H9 (cell line): ENCODE measurements at regions not wholly inside any gene's neighbourhood (a gene's known extent, or its start where the extent isn't known, plus 50 kb on each side); places are given as distances from the start of the nearest gene placed in this dataset.

ENCODE experiments used
- DNase-seq: peaks from one replicate; pipeline ENCODE4 v3.0.0-alpha.2; 2017
- H2AFZ ChIP-seq: one replicate; pipeline ENCODE4 v1.6.1; 2013; ENCODE audit warnings: mild to moderate bottlenecking, low read length, control low read depth, moderate library complexity
- H2AK5ac ChIP-seq: 2 replicates; pipeline ENCODE4 v1.6.1; 2013; ENCODE audit warnings: low read length, control low read depth, mixed read lengths; ENCODE audit not compliant: insufficient read length
- H2BK120ac ChIP-seq: one replicate; pipeline ENCODE4 v1.6.1; 2013; ENCODE audit warnings: low read depth, mild to moderate bottlenecking, low read length, control low read depth, inconsistent platforms; ENCODE audit not compliant: poor library complexity, severe bottlenecking
- H2BK12ac ChIP-seq: 2 replicates; pipeline ENCODE4 v1.6.1; 2013; ENCODE audit warnings: low read length, control low read depth, mixed read lengths, low read depth; ENCODE audit not compliant: insufficient read length
- H2BK15ac ChIP-seq: 2 replicates; pipeline ENCODE4 v1.6.1; 2013; ENCODE audit warnings: low read depth, low read length, control low read depth
- H2BK20ac ChIP-seq: one replicate; pipeline ENCODE4 v1.6.1; 2013; ENCODE audit warnings: low read depth, mild to moderate bottlenecking, low read length, control low read depth, inconsistent platforms; ENCODE audit not compliant: poor library complexity, severe bottlenecking
- H2BK5ac ChIP-seq: 2 replicates; pipeline ENCODE4 v1.6.1; 2013; ENCODE audit warnings: low read length, control low read depth, mixed read lengths; ENCODE audit not compliant: insufficient read length
- H3K14ac ChIP-seq: 2 replicates; pipeline ENCODE4 v1.6.1; 2013; ENCODE audit warnings: low read length, control low read depth; ENCODE audit not compliant: insufficient read depth
- H3K18ac ChIP-seq: 2 replicates; pipeline ENCODE4 v1.6.1; 2013; ENCODE audit warnings: low read depth, mild to moderate bottlenecking, mixed read lengths, low read length, control low read depth; ENCODE audit not compliant: insufficient read length
- H3K23ac ChIP-seq: 2 replicates; pipeline ENCODE4 v1.6.1; 2013; ENCODE audit warnings: low read length, control low read depth, mixed read lengths, low read depth; ENCODE audit not compliant: insufficient read length
- H3K23me2 ChIP-seq: 2 replicates; pipeline ENCODE4 v1.6.1; 2013; ENCODE audit warnings: low read depth, mild to moderate bottlenecking, mixed read lengths, low read length, control low read depth; ENCODE audit not compliant: insufficient read length, poor library complexity, severe bottlenecking
- H3K27ac ChIP-seq: 2 replicates; pipeline ENCODE4 v1.5.1; 2013; ENCODE audit warnings: low read length, control low read depth, mixed read lengths, low read depth; ENCODE audit not compliant: insufficient read length
- H3K27me3 ChIP-seq: 2 replicates; pipeline ENCODE4 v1.6.1; 2013; ENCODE audit warnings: low read length, control low read depth, inconsistent platforms; ENCODE audit not compliant: insufficient read depth
- H3K4ac ChIP-seq: 2 replicates; pipeline ENCODE4 v1.6.1; 2013; ENCODE audit warnings: low read depth, mild to moderate bottlenecking, control low read depth, inconsistent platforms, low read length, moderate library complexity
- H3K4me1 ChIP-seq: 2 replicates; pipeline ENCODE4 v1.6.1; 2013; ENCODE audit warnings: low read length, control low read depth, inconsistent platforms; ENCODE audit not compliant: insufficient read depth
- H3K4me2 ChIP-seq: 2 replicates; pipeline ENCODE4 v1.6.1; 2013; ENCODE audit warnings: low read length, control low read depth, mixed read lengths; ENCODE audit not compliant: insufficient read length, insufficient read depth
- H3K56ac ChIP-seq: 2 replicates; pipeline ENCODE4 v1.6.1; 2013; ENCODE audit warnings: low read depth, mild to moderate bottlenecking, mixed read lengths, low read length, control low read depth; ENCODE audit not compliant: insufficient read length
- H3K79me1 ChIP-seq: 2 replicates; pipeline ENCODE4 v1.6.1; 2013; ENCODE audit warnings: low read depth, mild to moderate bottlenecking, moderate library complexity, low read length, control low read depth, inconsistent platforms; ENCODE audit not compliant: insufficient read depth, poor library complexity, severe bottlenecking
- H3K79me2 ChIP-seq: 2 replicates; pipeline ENCODE4 v1.6.1; 2013; ENCODE audit warnings: low read length, control low read depth, inconsistent platforms; ENCODE audit not compliant: insufficient read depth
- H3K9ac ChIP-seq: 2 replicates; pipeline ENCODE4 v1.6.1; 2013; ENCODE audit warnings: low read length, control low read depth, mixed read lengths; ENCODE audit not compliant: insufficient read length; ENCODE audit errors: extremely low read depth
- H3K9me3 ChIP-seq: one replicate; pipeline ENCODE4 v1.6.1; 2013; ENCODE audit warnings: low read depth, low read length, inconsistent platforms; ENCODE audit not compliant: control insufficient read depth
- H3T11ph ChIP-seq: one replicate; pipeline ENCODE4 v1.6.1; 2013; ENCODE audit warnings: mild to moderate bottlenecking, low read length, control low read depth, inconsistent platforms
- H4K20me1 ChIP-seq: one replicate; pipeline ENCODE4 v1.6.1; 2013; ENCODE audit not compliant: control insufficient read depth, insufficient read length, insufficient read depth
- H4K5ac ChIP-seq: 2 replicates; pipeline ENCODE4 v1.6.1; 2013; ENCODE audit warnings: low read depth, mild to moderate bottlenecking, mixed read lengths, low read length, control low read depth; ENCODE audit not compliant: insufficient read length
- H4K8ac ChIP-seq: replicated peaks from 2 replicates; pipeline ENCODE4 v1.6.1; 2013; ENCODE audit warnings: low read length, control low read depth, mixed read lengths, low read depth; ENCODE audit not compliant: insufficient read length
- H4K91ac ChIP-seq: 2 replicates; pipeline ENCODE4 v1.6.1; 2013; ENCODE audit warnings: low read depth, mild to moderate bottlenecking, moderate library complexity, mixed read lengths, low read length, control low read depth; ENCODE audit not compliant: insufficient read length
- H3K27ac Mint-ChIP-seq, 3 experiments: 2 replicates in 2 of 3; 3 replicates in 1 of 3; pipeline ENCODE4 v1.8.0; 2020 to 2021; ENCODE audit warnings: mixed read lengths in 3 of 3, mild to moderate bottlenecking in 1 of 3, moderate library complexity in 1 of 3
- H3K27me3 Mint-ChIP-seq: 2 replicates; pipeline ENCODE4 v1.8.0; 2021; ENCODE audit warnings: low read depth, mild to moderate bottlenecking, moderate library complexity, mixed read lengths
- H3K36me3 Mint-ChIP-seq, 3 experiments: 2 replicates in 2 of 3; 3 replicates in 1 of 3; pipeline ENCODE4 v1.8.0; 2020 to 2021; ENCODE audit warnings: low read depth in 3 of 3, mixed read lengths in 3 of 3; ENCODE audit not compliant: insufficient read depth in 1 of 3
- H3K4me1 Mint-ChIP-seq, 2 experiments: 2 replicates each; pipeline ENCODE4 v1.8.0; 2020; ENCODE audit warnings: mixed read lengths in 2 of 2
- H3K4me3 Mint-ChIP-seq, 2 experiments: 2 replicates in 1 of 2; 3 replicates in 1 of 2; pipeline ENCODE4 v1.8.0; 2020 to 2021; ENCODE audit warnings: mild to moderate bottlenecking in 2 of 2, mixed read lengths in 2 of 2, moderate library complexity in 1 of 2
- H3K9me3 Mint-ChIP-seq, 2 experiments: 2 replicates in 1 of 2; 3 replicates in 1 of 2; pipeline ENCODE4 v1.8.0; 2020; ENCODE audit warnings: mild to moderate bottlenecking in 2 of 2, mixed read lengths in 2 of 2, moderate library complexity in 1 of 2
- CTCF ChIP-seq: fragments of 200-600 bp; sonication (generic); conservative IDR thresholded peaks from 3 replicates; pipeline ENCODE4 v1.8.0; 2021; ENCODE audit warnings: antibody characterized with exemption, mild to moderate bottlenecking
- WGBS: extraction: QIAGEN DNeasy Blood & Tissue Kit; methylation state at CpG from one replicate; pipeline ENCODE4 v1.1.7; 2013; ENCODE audit warnings: missing lambda C conversion rate, low lambda C conversion rate, mixed read lengths; ENCODE audit not compliant: insufficient read length; ENCODE audit errors: extremely low coverage; 5-methylcytosine and 5-hydroxymethylcytosine counted together

- no peak for TF ChIP-seq CTCF
- H3K9me3 ChIP-seq: no peaks in the 10 kb centered on the region
- no CpG with 5 or more reads among the region's 1 CpG for WGBS
- H3K14ac ChIP-seq: no peak overlapping the region
- Mint-ChIP-seq H3K36me3 (no peaks in the 10 kb centered on the region), H3K9me3 (no peaks in the 10 kb centered on the region), H3K27me3 (peaks cover 3% of the 10 kb centered on the region; the same call in 1 of the 2 replicates), H3K4me1 (peaks cover 11 to 12% of the 10 kb centered on the region in 2 experiments), H3K4me3 (no peak overlapping the region), H3K27ac (no peak overlapping the region)
- peaks cover 3% of the 10 kb centered on the region; the same call in 1 of the 2 replicates for H3K4me1 ChIP-seq
- no peak overlapping the region for H4K5ac ChIP-seq
- H2BK5ac ChIP-seq: no peak overlapping the region
- H4K20me1 ChIP-seq: no peaks in the 10 kb centered on the region
- no peaks in the 10 kb centered on the region for H3K79me2 ChIP-seq
- no peaks in the 10 kb centered on the region for H3K23me2 ChIP-seq
- H2BK20ac ChIP-seq: no peak overlapping the region
- no peak overlapping the region for H2AK5ac ChIP-seq
- H2BK120ac ChIP-seq: no peak overlapping the region
- no peak overlapping the region for H4K8ac ChIP-seq
- no peak overlapping the region for H3K27ac ChIP-seq
- no peak overlapping the region for H2BK15ac ChIP-seq
- no peak overlapping the region for H4K91ac ChIP-seq
- no peak overlapping the region for H2BK12ac ChIP-seq
- no peak overlapping the region for H2AFZ ChIP-seq
- no peak overlapping the region for H3K9ac ChIP-seq
- no peak overlapping the region for H3K18ac ChIP-seq
- no peaks in the 10 kb centered on the region for H3K27me3 ChIP-seq
- H3K4ac ChIP-seq: no peak overlapping the region
- DNase-seq: no peak
- H3T11ph ChIP-seq: no peak overlapping the region
- no peak overlapping the region for H3K23ac ChIP-seq
- H3K79me1 ChIP-seq: no peaks in the 10 kb centered on the region
- no peak overlapping the region for H3K56ac ChIP-seq
- H3K4me2 ChIP-seq: no peak overlapping the region
These were observed 84.9 kb upstream of the TET2 start for GRCh38 chr4:105061731-105062130.
